ENCODE measurements at regions not wholly inside any gene's neighbourhood (a gene's known extent, or its start where the extent isn't known, plus 50 kb on each side); places are given as distances from the start of the nearest gene placed in this dataset.

DNA sequence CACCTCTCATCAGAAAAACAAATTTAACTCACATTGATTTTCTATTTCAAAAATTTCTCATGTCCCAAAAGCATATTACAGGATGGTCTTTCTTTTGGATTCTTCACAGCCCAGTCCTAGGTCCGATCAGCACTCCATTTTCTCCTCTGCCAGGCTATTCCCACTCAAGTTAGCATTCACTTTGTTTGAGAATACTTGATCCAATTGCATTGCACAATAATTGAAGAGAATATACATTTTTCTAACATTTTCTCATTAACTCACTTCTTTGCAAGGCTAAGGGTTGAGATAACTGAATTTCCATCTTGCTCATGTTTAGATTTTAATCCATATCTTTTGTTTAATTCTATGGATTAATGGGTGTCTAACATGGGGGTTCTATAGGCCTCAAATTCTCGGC, 716.1 kb downstream of the QKI start:
- TF ChIP-seq PHF8 (IDR thresholded peaks at IDR 0.05; ENCODE audit: borderline replicate concordance, low read length) (no peak), POLR2AphosphoS5 (IDR thresholded peaks at IDR 0.05; ENCODE audit: control insufficient read depth, insufficient read depth, low read depth, low read length) (no peak), ZNF263 (CRISPR knock-in tag; IDR thresholded peaks at IDR 0.05; ENCODE audit: borderline replicate concordance) (no peak), KDM1A (IDR thresholded peaks at IDR 0.05) (no peak), JUND (IDR thresholded peaks at IDR 0.05; ENCODE audit: borderline replicate concordance, low read depth, low read length) (no peak), JUND (tag; IDR thresholded peaks at IDR 0.05; ENCODE audit: borderline replicate concordance, low read depth, low read length) (no peak), ZNF507 (tag; conservative IDR thresholded peaks at IDR 0.05) (no peak), CEBPB (tag; IDR thresholded peaks at IDR 0.05) (0 out of 2 replicates have a peak, but pooled peaks have one; percentile 20), EP300 (IDR thresholded peaks at IDR 0.05; ENCODE audit: low read length) (no peak), SRF (CRISPR knock-in tag; IDR thresholded peaks at IDR 0.05) (no peak)
- TF ChIP-seq, protein P1, sequence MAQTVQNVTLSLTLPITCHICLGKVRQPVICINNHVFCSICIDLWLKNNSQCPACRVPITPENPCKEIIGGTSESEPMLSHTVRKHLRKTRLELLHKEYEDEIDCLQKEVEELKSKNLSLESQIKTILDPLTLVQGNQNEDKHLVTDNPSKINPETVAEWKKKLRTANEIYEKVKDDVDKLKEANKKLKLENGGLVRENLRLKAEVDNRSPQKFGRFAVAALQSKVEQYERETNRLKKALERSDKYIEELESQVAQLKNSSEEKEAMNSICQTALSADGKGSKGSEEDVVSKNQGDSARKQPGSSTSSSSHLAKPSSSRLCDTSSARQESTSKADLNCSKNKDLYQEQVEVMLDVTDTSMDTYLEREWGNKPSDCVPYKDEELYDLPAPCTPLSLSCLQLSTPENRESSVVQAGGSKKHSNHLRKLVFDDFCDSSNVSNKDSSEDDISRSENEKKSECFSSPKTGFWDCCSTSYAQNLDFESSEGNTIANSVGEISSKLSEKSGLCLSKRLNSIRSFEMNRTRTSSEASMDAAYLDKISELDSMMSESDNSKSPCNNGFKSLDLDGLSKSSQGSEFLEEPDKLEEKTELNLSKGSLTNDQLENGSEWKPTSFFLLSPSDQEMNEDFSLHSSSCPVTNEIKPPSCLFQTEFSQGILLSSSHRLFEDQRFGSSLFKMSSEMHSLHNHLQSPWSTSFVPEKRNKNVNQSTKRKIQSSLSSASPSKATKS (CRISPR knock-in tag; IDR thresholded peaks at IDR 0.05) = no peak
- TF ChIP-seq, protein P2, sequence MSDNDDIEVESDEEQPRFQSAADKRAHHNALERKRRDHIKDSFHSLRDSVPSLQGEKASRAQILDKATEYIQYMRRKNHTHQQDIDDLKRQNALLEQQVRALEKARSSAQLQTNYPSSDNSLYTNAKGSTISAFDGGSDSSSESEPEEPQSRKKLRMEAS (CRISPR knock-in tag; IDR thresholded peaks at IDR 0.05) = no peak
- TF ChIP-seq, protein P3, sequence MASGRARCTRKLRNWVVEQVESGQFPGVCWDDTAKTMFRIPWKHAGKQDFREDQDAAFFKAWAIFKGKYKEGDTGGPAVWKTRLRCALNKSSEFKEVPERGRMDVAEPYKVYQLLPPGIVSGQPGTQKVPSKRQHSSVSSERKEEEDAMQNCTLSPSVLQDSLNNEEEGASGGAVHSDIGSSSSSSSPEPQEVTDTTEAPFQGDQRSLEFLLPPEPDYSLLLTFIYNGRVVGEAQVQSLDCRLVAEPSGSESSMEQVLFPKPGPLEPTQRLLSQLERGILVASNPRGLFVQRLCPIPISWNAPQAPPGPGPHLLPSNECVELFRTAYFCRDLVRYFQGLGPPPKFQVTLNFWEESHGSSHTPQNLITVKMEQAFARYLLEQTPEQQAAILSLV (tag; IDR thresholded peaks at IDR 0.05) = no peak

All from K562 (cell line).